ENCODE measurements at regions not wholly inside any gene's neighbourhood (a gene's known extent, or its start where the extent isn't known, plus 50 kb on each side); places are given as distances from the start of the nearest gene placed in this dataset.

DNA sequence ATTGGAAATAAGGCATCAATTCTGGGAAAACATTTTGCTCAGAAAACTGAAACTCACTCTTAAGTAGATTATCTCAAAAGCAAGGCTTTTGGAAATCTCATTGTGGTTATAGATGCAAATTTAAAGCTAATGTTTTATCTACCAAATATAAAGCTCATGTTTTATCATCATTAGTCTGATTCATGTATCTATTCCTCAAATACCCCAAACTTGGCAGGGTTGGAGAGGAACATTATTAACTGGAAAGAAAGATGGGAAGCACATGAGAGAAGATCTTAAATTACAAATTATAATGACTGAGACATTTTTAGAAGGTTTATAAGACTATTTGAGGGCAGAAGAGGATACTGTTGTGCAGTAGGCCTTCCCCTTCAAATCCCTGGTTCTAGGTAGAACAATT is 137.3 kb upstream of the TGFBR2 start:
- TF ChIP-seq POLR2A (IDR thresholded peaks at IDR 0.05) (no peak), POLR2AphosphoS5 (IDR thresholded peaks at IDR 0.05; ENCODE audit: insufficient read depth in 1 of 2, low read depth in 1 of 2) (no peak)
- TF ChIP-seq, protein P1, sequence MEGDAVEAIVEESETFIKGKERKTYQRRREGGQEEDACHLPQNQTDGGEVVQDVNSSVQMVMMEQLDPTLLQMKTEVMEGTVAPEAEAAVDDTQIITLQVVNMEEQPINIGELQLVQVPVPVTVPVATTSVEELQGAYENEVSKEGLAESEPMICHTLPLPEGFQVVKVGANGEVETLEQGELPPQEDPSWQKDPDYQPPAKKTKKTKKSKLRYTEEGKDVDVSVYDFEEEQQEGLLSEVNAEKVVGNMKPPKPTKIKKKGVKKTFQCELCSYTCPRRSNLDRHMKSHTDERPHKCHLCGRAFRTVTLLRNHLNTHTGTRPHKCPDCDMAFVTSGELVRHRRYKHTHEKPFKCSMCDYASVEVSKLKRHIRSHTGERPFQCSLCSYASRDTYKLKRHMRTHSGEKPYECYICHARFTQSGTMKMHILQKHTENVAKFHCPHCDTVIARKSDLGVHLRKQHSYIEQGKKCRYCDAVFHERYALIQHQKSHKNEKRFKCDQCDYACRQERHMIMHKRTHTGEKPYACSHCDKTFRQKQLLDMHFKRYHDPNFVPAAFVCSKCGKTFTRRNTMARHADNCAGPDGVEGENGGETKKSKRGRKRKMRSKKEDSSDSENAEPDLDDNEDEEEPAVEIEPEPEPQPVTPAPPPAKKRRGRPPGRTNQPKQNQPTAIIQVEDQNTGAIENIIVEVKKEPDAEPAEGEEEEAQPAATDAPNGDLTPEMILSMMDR (IDR thresholded peaks at IDR 0.05): no peak
- Histone ChIP-seq H3K27ac (no peak overlapping the region), H3K4me1 (no peaks in the 10 kb centered on the region), H3K36me3 (no peaks in the 10 kb centered on the region), H3K9me3 (no peaks in the 10 kb centered on the region), H3K4me3 (no peak overlapping the region), H3K27me3 (no peaks in the 10 kb centered on the region)
- intact Hi-C loops (cut with DNase I): no loop called here
- no peak for DNase-seq (ENCODE audit: extremely low spot score in 2 of 2)

DNA sequence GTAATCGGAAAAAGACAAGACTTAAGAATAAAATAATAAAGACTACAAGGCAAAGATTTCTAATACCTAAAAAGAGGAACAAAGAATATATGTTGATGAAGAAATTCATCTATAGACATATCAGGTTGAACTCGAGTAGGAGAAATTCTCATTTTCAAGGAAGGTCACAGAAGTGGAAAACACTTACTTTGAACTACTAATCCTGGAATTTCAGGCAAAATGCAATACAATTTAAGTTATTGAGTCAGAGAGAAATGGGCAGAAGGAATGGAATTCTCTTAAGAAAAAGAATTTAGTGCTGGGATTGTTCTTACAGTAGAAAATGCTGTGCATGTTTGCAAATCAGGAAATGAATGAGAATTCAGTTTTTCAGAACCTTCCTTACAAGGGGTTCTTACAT is 135.9 kb upstream of the TGFBR2 start:
- no peaks in the 10 kb centered on the region for H3K36me3 ChIP-seq
- no peaks in the 10 kb centered on the region for H3K4me1 ChIP-seq
- no peaks in the 10 kb centered on the region for H3K27me3 ChIP-seq
- no peak for DNase-seq (ENCODE audit: extremely low spot score in 2 of 2)
- intact Hi-C loops (cut with DNase I): no loop called here
- H3K27ac ChIP-seq: no peak overlapping the region
- H3K4me3 ChIP-seq: no peak overlapping the region
- no peaks in the 10 kb centered on the region for H3K9me3 ChIP-seq
- TF ChIP-seq POLR2AphosphoS5 (IDR thresholded peaks at IDR 0.05; ENCODE audit: insufficient read depth in 1 of 2, low read depth in 1 of 2): no peak
- TF ChIP-seq POLR2A (IDR thresholded peaks at IDR 0.05): no peak
- TF ChIP-seq, protein P1 (IDR thresholded peaks at IDR 0.05): no peak

DNA sequence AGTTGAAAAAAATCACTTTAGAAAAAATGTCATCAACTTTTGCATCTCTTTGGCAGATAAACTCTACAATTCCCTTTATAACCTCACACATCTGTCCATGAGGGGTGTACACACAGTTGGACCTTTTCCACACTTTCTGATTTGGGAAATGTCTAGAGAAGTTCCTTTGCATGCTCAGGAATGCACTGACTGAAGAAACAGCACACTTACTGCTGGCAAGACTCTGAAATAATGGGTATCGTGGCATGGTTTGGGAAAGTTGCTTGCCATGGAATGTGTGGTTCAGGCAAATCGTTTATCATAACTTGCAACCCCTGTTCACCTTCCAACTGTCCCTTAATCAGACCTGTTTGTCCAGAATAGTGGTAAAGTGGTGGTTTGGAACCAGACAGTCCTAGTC is 135.3 kb upstream of the TGFBR2 start:
- Histone ChIP-seq H3K36me3 (no peaks in the 10 kb centered on the region), H3K4me3 (no peak overlapping the region), H3K9me3 (no peaks in the 10 kb centered on the region), H3K27me3 (no peaks in the 10 kb centered on the region), H3K4me1 (no peaks in the 10 kb centered on the region), H3K27ac (no peak overlapping the region)
- DNase-seq (ENCODE audit: extremely low spot score in 2 of 2): no peak
- TF ChIP-seq POLR2A (IDR thresholded peaks at IDR 0.05) (no peak), POLR2AphosphoS5 (IDR thresholded peaks at IDR 0.05; ENCODE audit: insufficient read depth in 1 of 2, low read depth in 1 of 2) (no peak)
- TF ChIP-seq, protein P1 (IDR thresholded peaks at IDR 0.05): no peak
- intact Hi-C loops (cut with DNase I): no loop called here

GRCh38 chr3:30471796-30472489 is 134.5 kb upstream of the TGFBR2 start:
- Histone ChIP-seq H3K4me1 (no peaks in the 10 kb centered on the region), H3K27me3 (no peaks in the 10 kb centered on the region), H3K27ac (no peak overlapping the region), H3K36me3 (no peaks in the 10 kb centered on the region), H3K4me3 (no peak overlapping the region), H3K9me3 (no peaks in the 10 kb centered on the region)
- TF ChIP-seq POLR2AphosphoS5 (IDR thresholded peaks at IDR 0.05; ENCODE audit: insufficient read depth in 1 of 2, low read depth in 1 of 2): no peak
- TF ChIP-seq, protein P1 (IDR thresholded peaks at IDR 0.05): no peak
- no peak for TF ChIP-seq POLR2A (IDR thresholded peaks at IDR 0.05)
- intact Hi-C loops (cut with DNase I): no loop called here
- no peak for DNase-seq (ENCODE audit: extremely low spot score in 2 of 2)

GRCh38 chr3:30473374-30474051 is 132.9 kb upstream of the TGFBR2 start:
- DNase-seq (ENCODE audit: extremely low spot score in 2 of 2): no peak
- no peak for TF ChIP-seq POLR2A (IDR thresholded peaks at IDR 0.05)
- TF ChIP-seq, protein P1 (IDR thresholded peaks at IDR 0.05): no peak
- intact Hi-C loops (cut with DNase I): no loop called here
- Histone ChIP-seq H3K27ac (no peak overlapping the region), H3K36me3 (no peaks in the 10 kb centered on the region), H3K27me3 (no peaks in the 10 kb centered on the region), H3K4me3 (no peak overlapping the region), H3K9me3 (no peaks in the 10 kb centered on the region), H3K4me1 (no peaks in the 10 kb centered on the region)
